AG04450 (cell line): ENCODE measurements at regions not wholly inside any gene's neighbourhood (a gene's known extent, or its start where the extent isn't known, plus 50 kb on each side); places are given as distances from the start of the nearest gene placed in this dataset.
A peak's percentile ranks its signal among the peaks of the same experiment; 100 is the strongest.

Source experiments
- CTCF ChIA-PET: fragments of 300-600, 350-600 bp; formaldehyde crosslinking; extraction: SDS; loops from one replicate; lab custom pipeline; 2022; ENCODE audit warnings: antibody characterized with exemption, inconsistent platforms; lab: Charles Lee
- POLR2A ChIA-PET: fragments of 350-600 bp; formaldehyde crosslinking; extraction: SDS; loops from one replicate; lab custom pipeline; 2021; ENCODE audit warnings: antibody characterized with exemption, inconsistent platforms; lab: Yijun Ruan, JAX
- DNase-seq: peaks from one replicate; pipeline ENCODE4 v3.0.0-alpha.2; 2011; ENCODE audit warnings: low read depth, low spot score
- H3K27ac ChIP-seq: one replicate; pipeline ENCODE4 v1.5.1; 2012; ENCODE audit warnings: low read depth, low read length, control low read depth
- H3K27me3 ChIP-seq: one replicate; pipeline ENCODE4 v1.6.0; 2012; ENCODE audit warnings: low read length; ENCODE audit not compliant: control insufficient read depth, insufficient read depth
- H3K4me3 ChIP-seq: 2 replicates; pipeline ENCODE4 v1.5.1; 2011; ENCODE audit warnings: mild to moderate bottlenecking, low read depth, low read length, control low read depth
- H3K9me3 ChIP-seq: 2 replicates; pipeline ENCODE4 v1.5.1; 2012; ENCODE audit warnings: low read length; ENCODE audit not compliant: control insufficient read depth, insufficient read depth
- TF ChIP-seq, protein P1 (sequence below): IDR thresholded peaks from 2 replicates; pipeline ENCODE4 v1.5.1; 2011; ENCODE audit warnings: low read depth, low read length, control low read depth, inconsistent platforms

DNA sequence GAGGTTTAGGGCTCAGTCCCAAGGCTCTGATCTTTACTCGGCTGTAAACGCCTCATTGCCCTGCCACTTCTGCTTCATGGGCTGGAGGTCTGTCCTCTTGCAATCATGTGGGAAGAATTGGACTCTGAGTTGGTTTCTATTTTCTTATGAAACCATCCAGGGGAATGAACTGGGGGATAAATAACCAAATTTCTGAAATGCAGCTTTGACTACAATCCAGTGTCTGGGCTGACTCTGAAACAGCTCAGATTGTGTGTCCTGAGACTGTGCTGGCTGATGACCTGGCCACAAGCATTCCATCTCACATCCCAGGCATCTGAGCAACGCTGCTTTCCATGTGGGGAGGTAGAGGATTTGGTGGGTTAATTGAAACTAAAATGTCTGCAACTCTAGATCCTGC lies 71.0 kb upstream of the GALNT15 start:
- POLR2A ChIA-PET, result interaction anchor here (0.5 to 2.0 kb wide), 9 partner anchors 12 to 80 kb away, joined by 3 to 28 read pairs (median 8); partner anchors contain the start of gene GALNT15
- peaks cover 2% of the 10 kb centered on the region; the same call in 1 of the 2 replicates for H3K9me3 ChIP-seq
- H3K27ac ChIP-seq, result peak overlapping the region; percentile 99
- no peaks in the 10 kb centered on the region for H3K27me3 ChIP-seq
- peak; percentile 74 for DNase-seq
- no peak overlapping the region for H3K4me3 ChIP-seq
- CTCF ChIA-PET, result interaction anchor here (0.7 to 1.6 kb wide), 3 partner anchors 48 to 145 kb away, joined by 3 to 4 read pairs (median 3); no protein-coding TSS in a partner anchor
- TF ChIP-seq, protein P1, sequence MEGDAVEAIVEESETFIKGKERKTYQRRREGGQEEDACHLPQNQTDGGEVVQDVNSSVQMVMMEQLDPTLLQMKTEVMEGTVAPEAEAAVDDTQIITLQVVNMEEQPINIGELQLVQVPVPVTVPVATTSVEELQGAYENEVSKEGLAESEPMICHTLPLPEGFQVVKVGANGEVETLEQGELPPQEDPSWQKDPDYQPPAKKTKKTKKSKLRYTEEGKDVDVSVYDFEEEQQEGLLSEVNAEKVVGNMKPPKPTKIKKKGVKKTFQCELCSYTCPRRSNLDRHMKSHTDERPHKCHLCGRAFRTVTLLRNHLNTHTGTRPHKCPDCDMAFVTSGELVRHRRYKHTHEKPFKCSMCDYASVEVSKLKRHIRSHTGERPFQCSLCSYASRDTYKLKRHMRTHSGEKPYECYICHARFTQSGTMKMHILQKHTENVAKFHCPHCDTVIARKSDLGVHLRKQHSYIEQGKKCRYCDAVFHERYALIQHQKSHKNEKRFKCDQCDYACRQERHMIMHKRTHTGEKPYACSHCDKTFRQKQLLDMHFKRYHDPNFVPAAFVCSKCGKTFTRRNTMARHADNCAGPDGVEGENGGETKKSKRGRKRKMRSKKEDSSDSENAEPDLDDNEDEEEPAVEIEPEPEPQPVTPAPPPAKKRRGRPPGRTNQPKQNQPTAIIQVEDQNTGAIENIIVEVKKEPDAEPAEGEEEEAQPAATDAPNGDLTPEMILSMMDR, result no peak

DNA sequence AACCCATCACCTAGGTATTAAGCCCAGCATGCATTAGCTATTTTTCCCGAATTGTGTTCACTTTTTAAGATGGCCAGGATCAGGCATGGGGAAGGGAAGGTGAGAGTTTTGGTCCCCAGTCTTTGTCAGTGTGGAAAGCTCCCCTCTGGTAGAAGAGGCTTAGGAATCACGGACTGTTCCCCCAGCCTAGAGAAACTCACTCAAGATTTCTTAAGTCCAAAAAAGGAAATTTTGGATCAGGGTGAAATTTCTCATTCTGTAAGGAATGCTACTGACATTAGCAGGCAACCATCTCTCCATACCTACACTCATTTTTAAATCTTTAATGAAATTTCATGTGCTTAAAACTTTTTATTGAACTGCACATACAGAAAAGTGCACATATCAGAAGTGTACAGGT lies 70.3 kb upstream of the GALNT15 start:
- Histone ChIP-seq H3K27ac (peak overlapping the region; percentile 82), H3K4me3 (no peak overlapping the region), H3K27me3 (no peaks in the 10 kb centered on the region), H3K9me3 (peaks cover 2% of the 10 kb centered on the region; the same call in 1 of the 2 replicates)
- CTCF ChIA-PET, result interaction anchor here (0.6 to 1.0 kb wide), 3 partner anchors 48 to 144 kb away, joined by 3 read pairs; no protein-coding TSS in a partner anchor
- POLR2A ChIA-PET, result interaction anchor here (1.2 to 2.0 kb wide), 4 partner anchors 12 to 70 kb away, joined by 5 to 28 read pairs (median 8); partner anchors contain the start of gene GALNT15
- TF ChIP-seq, protein P1, result no peak
- no peak for DNase-seq

DNA sequence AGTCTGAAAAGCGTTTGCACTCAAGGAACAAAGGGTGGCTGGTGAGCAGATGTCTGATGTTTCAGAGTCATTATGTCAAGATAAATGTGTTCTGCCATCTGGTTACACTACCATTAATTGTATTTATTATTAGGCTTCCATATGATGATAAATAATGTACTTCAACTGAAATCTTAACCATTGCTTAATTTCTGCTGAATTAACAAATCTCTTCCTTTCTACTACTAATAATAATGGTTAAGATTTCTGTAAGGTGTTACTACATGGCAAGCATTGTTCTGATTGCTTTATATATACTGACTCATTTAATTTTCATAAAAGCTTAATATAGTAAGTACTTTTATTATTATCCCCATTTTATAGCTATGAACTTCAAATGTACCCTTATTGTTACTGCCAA lies 68.4 kb upstream of the GALNT15 start:
- POLR2A ChIA-PET, result no interaction called here
- CTCF ChIA-PET, result no interaction called here
- no peak overlapping the region for H3K27ac ChIP-seq
- no peak for DNase-seq
- TF ChIP-seq, protein P1, result no peak
- no peaks in the 10 kb centered on the region for H3K27me3 ChIP-seq
- no peak overlapping the region for H3K4me3 ChIP-seq
- no peaks in the 10 kb centered on the region; the same call in 1 of the 2 replicates for H3K9me3 ChIP-seq

DNA sequence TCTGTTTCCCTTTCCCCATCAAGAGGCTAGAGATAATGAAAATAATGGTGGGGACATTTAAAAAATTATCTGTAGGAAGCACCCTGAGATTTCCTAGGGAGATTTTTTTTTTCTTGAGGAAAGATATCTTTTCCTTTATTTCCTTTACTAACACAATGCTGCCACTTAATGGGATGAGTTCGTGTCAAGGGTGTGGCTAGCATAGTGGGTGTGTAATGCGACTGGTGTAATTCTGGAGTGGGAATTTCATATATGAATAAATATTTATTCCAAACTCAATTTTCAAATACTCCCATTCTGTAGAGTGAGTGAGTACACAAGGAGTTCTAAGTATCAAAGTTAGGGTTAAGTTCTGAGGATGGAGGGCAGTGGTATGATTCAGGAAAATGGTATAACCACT lies 66.1 kb upstream of the GALNT15 start:
- TF ChIP-seq, protein P1, result no peak
- no peaks in the 10 kb centered on the region; the same call in none of the 2 replicates for H3K9me3 ChIP-seq
- ChIA-PET CTCF (no interaction called here), POLR2A (no interaction called here)
- DNase-seq, result no peak
- H3K27ac ChIP-seq, result no peak overlapping the region
- no peaks in the 10 kb centered on the region for H3K27me3 ChIP-seq
- H3K4me3 ChIP-seq, result no peak overlapping the region

DNA sequence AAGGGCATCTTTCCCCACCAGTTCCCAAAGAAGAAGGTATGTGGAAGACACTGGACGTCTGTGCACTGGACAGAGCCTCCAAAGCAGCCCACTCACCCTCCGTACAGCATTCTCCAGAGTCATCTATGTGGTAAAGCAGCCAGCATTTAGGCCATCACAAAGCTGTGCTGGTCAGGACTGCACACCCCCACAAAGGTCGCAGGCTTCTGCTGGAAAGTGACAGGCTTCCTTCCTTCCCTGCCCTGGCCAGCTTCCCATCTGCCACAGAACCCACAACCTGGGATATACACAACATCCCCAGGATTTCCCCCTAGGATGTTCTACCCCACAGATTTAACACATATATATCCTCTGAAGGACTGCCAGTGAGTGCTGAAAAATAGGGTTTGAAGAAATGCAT lies 64.6 kb upstream of the GALNT15 start:
- DNase-seq, result no peak
- Histone ChIP-seq H3K27me3 (no peaks in the 10 kb centered on the region), H3K4me3 (no peak overlapping the region), H3K27ac (no peak overlapping the region), H3K9me3 (no peaks in the 10 kb centered on the region; the same call in none of the 2 replicates)
- ChIA-PET POLR2A (no interaction called here), CTCF (no interaction called here)
- TF ChIP-seq, protein P1, result no peak
